SW480 (cell line): ENCODE measurements at regions not wholly inside any gene's neighbourhood (a gene's known extent, or its start where the extent isn't known, plus 50 kb on each side); places are given as distances from the start of the nearest gene placed in this dataset.
A peak's percentile ranks its signal among the peaks of the same experiment; 100 is the strongest.

Experiments used
- DNase-seq: peaks from one replicate; pipeline ENCODE4 v3.0.0-alpha.2; 2016; ENCODE audit warnings: low spot score

GRCh38 chr2:120898961-120899750, 163.5 kb downstream of the GLI2 start:
- no peak for DNase-seq

GRCh38 chr2:120899771-120900170, 164.1 kb downstream of the GLI2 start:
- no peak for DNase-seq

- no peak for DNase-seq
These were observed 165.5 kb downstream of the GLI2 start for GRCh38 chr2:120901201-120901600.

- DNase-seq, result no peak
These were observed 166.9 kb downstream of the GLI2 start for GRCh38 chr2:120902592-120902991.

- DNase-seq, result no peak
These were observed 168.7 kb downstream of the GLI2 start for GRCh38 chr2:120904379-120904778.

GRCh38 chr2:120904830-120905234, 169.2 kb downstream of the GLI2 start:
- DNase-seq, result no peak

GRCh38 chr2:120905298-120905697, 169.6 kb downstream of the GLI2 start:
- no peak for DNase-seq

- DNase-seq, result no peak
These were observed 170.3 kb downstream of the GLI2 start for GRCh38 chr2:120905824-120906571.

- no peak for DNase-seq
These were observed 171.2 kb downstream of the GLI2 start for GRCh38 chr2:120906914-120907313.

- DNase-seq, result no peak
These were observed 172.2 kb downstream of the GLI2 start for GRCh38 chr2:120907822-120908221.

GRCh38 chr2:120908314-120908975, 172.8 kb downstream of the GLI2 start:
- no peak for DNase-seq

- DNase-seq, result no peak
These were observed 173.4 kb downstream of the GLI2 start for GRCh38 chr2:120909102-120909501.

GRCh38 chr2:120910164-120910563, 174.5 kb downstream of the GLI2 start:
- DNase-seq, result no peak

- DNase-seq, result peak; percentile 60
These were observed 175.6 kb downstream of the GLI2 start for GRCh38 chr2:120910956-120911951.

GRCh38 chr2:120912101-120912985, 176.7 kb downstream of the GLI2 start:
- DNase-seq, result peak; percentile 84

GRCh38 chr2:120913972-120914838, 178.5 kb downstream of the GLI2 start:
- DNase-seq, result no peak

- DNase-seq, result peak; percentile 69
These were observed 179.3 kb downstream of the GLI2 start for GRCh38 chr2:120914839-120915521.

GRCh38 chr2:120915670-120916069, 180.0 kb downstream of the GLI2 start:
- no peak for DNase-seq

GRCh38 chr2:120916446-120916845, 180.8 kb downstream of the GLI2 start:
- no peak for DNase-seq
